GM18870 (cell line): ENCODE measurements at regions not wholly inside any gene's neighbourhood (a gene's known extent, or its start where the extent isn't known, plus 50 kb on each side); places are given as distances from the start of the nearest gene placed in this dataset.

ENCODE experiments used
- ATAC-seq: cut with Tn5 transposase; IDR thresholded peaks from one replicate; pipeline ENCODE4 v1.9.1; 2021; ENCODE audit warnings: moderate library complexity; ENCODE audit not compliant: unreplicated experiment

GRCh38 chr20:52416953-52417352, 225.4 kb upstream of the ZFP64 start:
- ATAC-seq, result no peak

- no peak for ATAC-seq
These were observed 220.0 kb upstream of the ZFP64 start for GRCh38 chr20:52411611-52412010.

GRCh38 chr20:52410731-52411234, 219.2 kb upstream of the ZFP64 start:
- ATAC-seq, result no peak

GRCh38 chr20:52410182-52410647, 218.6 kb upstream of the ZFP64 start:
- ATAC-seq, result no peak

GRCh38 chr20:52405986-52406385, 214.4 kb upstream of the ZFP64 start:
- ATAC-seq, result no peak

GRCh38 chr20:52405417-52405816, 213.8 kb upstream of the ZFP64 start:
- peak; percentile 61 for ATAC-seq

- no peak for ATAC-seq
These were observed 213.1 kb upstream of the ZFP64 start for GRCh38 chr20:52404671-52405070.

DNA sequence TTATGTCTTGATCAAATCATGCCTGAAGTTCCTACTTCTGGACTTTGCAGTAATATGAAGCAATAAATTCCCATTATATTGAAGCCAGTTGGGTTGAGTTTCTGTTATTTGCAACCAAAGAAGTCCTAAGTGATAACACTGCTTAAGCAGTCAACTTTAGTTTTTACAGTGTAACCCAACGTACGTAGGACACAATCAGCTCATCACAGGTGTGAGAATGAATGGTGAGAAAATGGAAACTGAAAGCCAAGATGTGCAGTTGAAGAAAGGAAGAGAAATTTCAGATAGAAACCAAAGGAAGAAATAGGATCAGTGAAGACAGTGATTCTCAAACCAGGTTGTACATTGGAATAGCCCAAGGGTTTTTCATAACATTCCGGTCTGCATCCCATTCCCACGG, 211.4 kb upstream of the ZFP64 start:
- ATAC-seq, result peak; percentile 53

- no peak for ATAC-seq
These were observed 210.9 kb upstream of the ZFP64 start for GRCh38 chr20:52402514-52402913.

- ATAC-seq, result no peak
These were observed 209.9 kb upstream of the ZFP64 start for GRCh38 chr20:52401431-52401830.

DNA sequence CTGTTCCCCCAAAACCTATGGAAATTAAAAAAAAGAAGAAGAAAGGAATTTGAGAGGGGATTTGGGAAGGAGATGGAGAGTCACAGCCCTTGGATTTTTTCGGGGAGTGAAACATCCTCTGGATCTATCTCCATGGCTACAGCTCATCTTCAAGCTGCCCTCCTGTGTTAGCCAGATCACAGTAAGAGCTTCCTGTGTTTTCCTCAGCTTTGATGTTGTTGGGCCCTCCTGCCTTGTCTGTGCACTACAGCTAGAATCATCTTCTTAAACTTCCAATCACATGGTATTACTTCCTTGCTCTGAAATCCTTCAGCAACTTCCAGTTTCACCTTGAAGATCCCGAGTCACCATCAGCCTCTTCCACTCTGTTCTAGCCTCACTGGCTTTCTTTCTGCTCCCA, 207.8 kb upstream of the ZFP64 start:
- no peak for ATAC-seq

DNA sequence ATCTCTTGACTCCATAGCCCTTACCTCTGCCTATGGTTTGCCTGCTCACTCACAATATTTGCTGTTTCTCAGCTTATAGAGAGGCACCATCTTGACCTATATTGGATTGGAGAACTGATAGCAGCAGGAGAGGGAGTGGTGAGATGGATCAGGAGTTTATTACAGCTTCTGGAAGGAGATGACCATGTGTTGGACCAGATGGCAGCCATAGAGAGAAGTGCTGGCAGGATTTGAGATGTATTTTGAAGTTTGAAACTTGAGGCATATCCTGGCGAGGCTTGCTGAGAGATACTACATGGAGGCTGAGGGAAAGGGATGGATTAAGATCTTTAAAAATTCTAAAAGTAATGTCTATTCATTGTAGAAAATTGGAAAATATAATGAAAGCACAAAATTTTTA, 198.0 kb upstream of the ZFP64 start:
- ATAC-seq, result no peak

DNA sequence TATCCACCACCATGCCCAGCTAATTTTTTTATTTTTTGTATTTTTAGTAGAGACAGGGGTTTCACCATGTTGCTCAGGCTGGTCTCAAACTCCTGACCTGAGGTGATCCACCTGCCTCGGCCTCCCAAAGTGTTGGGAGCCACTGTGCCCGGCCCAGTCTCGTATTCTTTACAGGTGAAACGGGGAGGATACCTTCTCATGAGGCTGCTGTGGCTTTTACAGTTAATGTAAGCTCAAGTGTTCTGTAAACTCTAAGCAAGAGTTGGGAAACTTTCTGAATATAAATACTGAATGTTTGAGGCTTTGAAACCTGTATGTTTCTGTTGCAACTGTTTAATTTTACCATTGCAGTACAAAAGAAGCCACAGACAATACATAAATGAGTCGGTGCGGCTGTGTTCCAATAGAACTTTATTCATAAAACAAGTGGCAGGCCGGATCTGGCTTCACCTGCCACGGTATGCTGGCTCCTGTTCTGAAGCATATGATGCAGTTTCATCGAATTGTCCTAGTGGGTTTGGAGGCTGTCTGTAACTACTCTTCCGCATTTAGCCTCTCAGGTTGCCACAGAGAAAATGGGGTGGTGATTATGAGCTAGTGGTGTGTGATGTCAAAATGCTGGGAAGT, 192.5 kb upstream of the ZFP64 start:
- ATAC-seq, result no peak

DNA sequence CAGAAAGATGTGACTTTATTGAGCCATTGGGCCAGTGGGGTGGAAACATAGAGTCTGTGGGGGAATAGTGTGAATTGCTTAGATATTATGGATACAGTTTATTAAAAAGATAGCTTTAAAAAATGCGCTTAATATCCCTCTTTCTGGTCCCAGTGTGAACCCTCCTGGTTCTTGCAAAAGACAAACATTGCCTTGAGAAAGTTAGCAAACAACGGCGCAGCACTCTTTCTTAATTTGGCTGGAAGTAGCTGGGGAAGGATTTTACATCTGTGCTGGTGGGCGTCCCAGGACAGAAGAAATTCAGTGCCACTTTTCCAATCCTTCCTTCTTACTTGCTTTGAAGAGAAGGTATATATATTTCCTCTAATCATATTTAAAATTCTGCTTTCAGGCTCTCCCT, 191.4 kb upstream of the ZFP64 start:
- no peak for ATAC-seq

GRCh38 chr20:52379723-52380336, 188.3 kb upstream of the ZFP64 start:
- no peak for ATAC-seq

DNA sequence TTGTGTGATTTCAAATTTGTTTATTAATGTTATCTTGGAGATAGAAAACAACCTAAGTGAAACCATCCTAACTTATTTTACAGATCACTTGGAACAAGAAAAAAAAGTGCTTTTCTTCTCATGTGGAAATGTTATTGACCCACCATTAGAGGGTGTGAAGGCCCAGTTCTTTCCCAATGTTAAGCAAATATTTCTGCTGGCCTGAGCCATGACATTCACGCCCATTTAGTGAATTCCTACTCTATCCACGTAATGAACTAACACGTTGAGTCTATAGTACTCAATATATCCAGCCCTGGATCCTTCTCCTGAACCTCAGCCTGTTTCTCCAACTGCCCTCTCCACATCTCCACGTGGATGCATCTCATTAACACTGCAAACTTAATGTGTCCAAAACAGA, 180.6 kb upstream of the ZFP64 start:
- ATAC-seq, result no peak

DNA sequence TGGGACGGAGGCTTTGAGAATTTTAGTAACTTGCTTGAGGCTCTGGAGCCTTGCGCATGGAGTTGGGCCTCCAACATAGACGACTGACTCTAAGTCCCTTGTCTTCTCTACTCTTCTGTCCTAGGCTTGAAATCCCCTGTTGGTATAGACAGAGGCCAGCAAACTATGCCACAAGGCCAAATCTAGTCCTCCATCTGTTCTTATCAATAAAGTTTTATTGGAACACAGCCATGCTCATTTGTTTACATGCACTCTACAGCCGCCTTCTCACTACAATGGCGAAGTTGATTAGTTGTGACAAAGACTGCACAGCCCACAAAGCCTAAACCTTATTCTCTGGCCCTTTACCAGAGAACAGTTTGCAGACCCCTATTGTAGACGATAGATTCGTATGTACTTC, 174.1 kb upstream of the ZFP64 start:
- no peak for ATAC-seq

DNA sequence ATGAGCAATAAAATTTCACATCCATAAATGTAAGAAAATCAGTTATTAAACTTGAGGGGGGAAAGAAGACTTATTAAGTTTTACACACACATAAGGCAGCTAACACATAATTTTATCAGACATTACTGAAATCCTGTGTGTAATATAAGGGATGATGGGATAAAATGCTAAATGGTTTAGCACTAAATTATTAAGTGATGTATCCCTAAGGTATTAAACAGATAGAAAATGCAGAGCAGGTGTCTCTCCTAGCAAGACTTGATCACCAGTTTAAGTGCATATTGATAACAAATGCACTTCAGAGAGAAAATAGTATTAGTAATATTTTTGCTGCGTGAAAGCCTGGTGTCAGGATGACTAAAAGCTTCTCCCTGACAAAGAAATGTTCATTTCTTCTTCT, 172.8 kb upstream of the ZFP64 start:
- ATAC-seq, result no peak

GRCh38 chr20:52361650-52362049, 170.1 kb upstream of the ZFP64 start:
- no peak for ATAC-seq

DNA sequence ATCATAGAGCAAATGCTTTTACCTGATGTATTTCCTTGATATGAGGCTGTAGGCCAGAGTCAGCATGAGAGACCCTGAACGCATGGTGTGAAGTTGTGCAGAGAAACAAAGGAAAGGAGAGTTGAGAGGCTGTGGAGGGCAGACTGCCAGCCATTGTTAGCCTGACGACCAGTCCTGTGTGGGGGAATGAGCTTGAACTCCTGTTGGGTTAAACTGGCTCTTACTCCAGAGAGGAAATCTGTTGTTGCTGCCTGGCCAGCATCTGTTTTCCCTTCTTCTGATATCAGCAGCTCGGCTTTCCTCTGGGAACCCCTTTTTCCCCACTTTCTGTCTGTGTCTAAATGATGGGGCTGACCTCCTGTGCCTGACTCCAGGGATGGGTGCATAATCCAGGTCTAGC, 158.2 kb upstream of the ZFP64 start:
- no peak for ATAC-seq

GRCh38 chr20:52348434-52348833, 156.9 kb upstream of the ZFP64 start:
- no peak for ATAC-seq

- no peak for ATAC-seq
These were observed 155.2 kb upstream of the ZFP64 start for GRCh38 chr20:52346797-52347196.

DNA sequence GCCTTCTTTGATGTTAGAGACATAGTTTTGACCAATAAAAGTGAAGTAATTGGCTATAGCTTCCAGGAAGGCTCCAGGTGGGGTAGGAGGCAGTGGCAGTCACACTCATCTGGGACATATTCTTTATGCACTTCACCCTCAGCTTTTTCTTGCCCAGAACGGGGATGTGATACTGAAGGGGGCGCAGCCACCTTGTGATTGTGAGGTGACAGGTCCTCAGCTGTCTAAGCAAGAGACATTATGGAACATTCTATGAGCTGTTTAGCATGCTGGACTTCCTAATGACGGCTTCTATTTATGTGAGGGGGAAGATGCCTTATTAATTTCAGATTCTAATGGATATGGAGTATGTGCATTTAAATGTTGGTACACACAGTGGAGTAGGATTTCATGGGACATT, 151.3 kb upstream of the ZFP64 start:
- ATAC-seq, result no peak
